ENCODE measurements at regions not wholly inside any gene's neighbourhood (a gene's known extent, or its start where the extent isn't known, plus 50 kb on each side); places are given as distances from the start of the nearest gene placed in this dataset.

- no peak for DNase-seq
- intact Hi-C loops (cut with DNase I), result no loop called here
Measured at GRCh38 chr2:157946919-157947557, 70.9 kb upstream of the ACVR1 start.

- intact Hi-C loops (cut with DNase I), result no loop called here
Measured at GRCh38 chr2:157940024-157940423, 63.9 kb upstream of the ACVR1 start.

GRCh38 chr2:157938556-157938955 is 62.4 kb upstream of the ACVR1 start:
- intact Hi-C loops (cut with DNase I), result no loop called here
- DNase-seq, result no peak

More at GRCh38 chr2:157940024-157940423, 63.9 kb upstream of the ACVR1 start:
- DNase-seq, result no peak

GRCh38 chr2:157936406-157936805 is 60.3 kb upstream of the ACVR1 start:
- no peak for DNase-seq
- intact Hi-C loops (cut with DNase I), result no loop called here

- DNase-seq, result no peak
- intact Hi-C loops (cut with DNase I), result no loop called here
Measured at GRCh38 chr2:157935378-157935906, 59.3 kb upstream of the ACVR1 start.

- intact Hi-C loops (cut with DNase I), result no loop called here
- no peak for DNase-seq
Measured at GRCh38 chr2:157934684-157935377, 58.7 kb upstream of the ACVR1 start.

GRCh38 chr2:157933160-157933920 is 57.2 kb upstream of the ACVR1 start:
- DNase-seq, result no peak
- intact Hi-C loops (cut with DNase I), result no loop called here

- intact Hi-C loops (cut with DNase I), result no loop called here
- no peak for DNase-seq
Measured at GRCh38 chr2:157932480-157933159, 56.5 kb upstream of the ACVR1 start.

- DNase-seq, result no peak
- intact Hi-C loops (cut with DNase I), result no loop called here
Measured at GRCh38 chr2:157931542-157931941, 55.4 kb upstream of the ACVR1 start.

GRCh38 chr2:157930728-157931127 is 54.6 kb upstream of the ACVR1 start:
- DNase-seq, result no peak
- intact Hi-C loops (cut with DNase I), result no loop called here

GRCh38 chr2:157929871-157930667 is 53.9 kb upstream of the ACVR1 start:
- DNase-seq, result no peak
- intact Hi-C loops (cut with DNase I), result no loop called here

- no peak for DNase-seq
- intact Hi-C loops (cut with DNase I), result no loop called here
Measured at GRCh38 chr2:157928372-157928771, 52.2 kb upstream of the ACVR1 start.

GRCh38 chr2:157927155-157927554 is 51.0 kb upstream of the ACVR1 start:
- intact Hi-C loops (cut with DNase I), result no loop called here

More at GRCh38 chr2:157927155-157927554, 51.0 kb upstream of the ACVR1 start:
- no peak for DNase-seq

Measured in head of caudate nucleus (tissue), 42 donors.